ENCODE measurements at regions not wholly inside any gene's neighbourhood (a gene's known extent, or its start where the extent isn't known, plus 50 kb on each side); places are given as distances from the start of the nearest gene placed in this dataset.

DNA sequence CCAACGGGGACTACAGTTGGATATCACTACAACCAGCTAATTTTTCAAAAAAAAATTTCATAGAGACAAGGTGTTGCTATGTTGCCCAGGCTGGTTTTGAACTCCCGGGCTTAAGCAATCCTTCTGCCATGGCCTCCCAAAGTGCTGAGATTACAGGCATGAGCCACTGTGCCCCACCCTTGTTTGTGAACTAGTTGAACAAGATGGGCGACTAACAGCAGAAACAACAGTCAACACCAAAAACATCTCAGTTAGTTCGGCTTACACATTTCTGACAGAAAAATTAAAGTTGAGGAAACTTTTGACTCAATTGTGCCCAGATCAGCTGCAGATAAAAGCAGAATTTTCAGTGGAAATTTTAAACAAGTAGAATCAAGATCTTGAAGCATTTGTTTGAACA is 470.1 kb downstream of the TLE4 start:
- TF ChIP-seq TAF1 (IDR thresholded peaks at IDR 0.05; ENCODE audit: borderline replicate concordance, insufficient read depth, low read length) (no peak), POLR2AphosphoS5 (IDR thresholded peaks at IDR 0.05; ENCODE audit: low read depth, low read length) (no peak), SIN3A (IDR thresholded peaks at IDR 0.05; ENCODE audit: borderline replicate concordance, insufficient read depth, low read length) (no peak), FOXP2 (optimal IDR thresholded peaks at IDR 0.05; ENCODE audit: borderline replicate concordance, extremely low read depth, extremely low read length, insufficient read depth) (no peak)
- TF ChIP-seq, protein P1, sequence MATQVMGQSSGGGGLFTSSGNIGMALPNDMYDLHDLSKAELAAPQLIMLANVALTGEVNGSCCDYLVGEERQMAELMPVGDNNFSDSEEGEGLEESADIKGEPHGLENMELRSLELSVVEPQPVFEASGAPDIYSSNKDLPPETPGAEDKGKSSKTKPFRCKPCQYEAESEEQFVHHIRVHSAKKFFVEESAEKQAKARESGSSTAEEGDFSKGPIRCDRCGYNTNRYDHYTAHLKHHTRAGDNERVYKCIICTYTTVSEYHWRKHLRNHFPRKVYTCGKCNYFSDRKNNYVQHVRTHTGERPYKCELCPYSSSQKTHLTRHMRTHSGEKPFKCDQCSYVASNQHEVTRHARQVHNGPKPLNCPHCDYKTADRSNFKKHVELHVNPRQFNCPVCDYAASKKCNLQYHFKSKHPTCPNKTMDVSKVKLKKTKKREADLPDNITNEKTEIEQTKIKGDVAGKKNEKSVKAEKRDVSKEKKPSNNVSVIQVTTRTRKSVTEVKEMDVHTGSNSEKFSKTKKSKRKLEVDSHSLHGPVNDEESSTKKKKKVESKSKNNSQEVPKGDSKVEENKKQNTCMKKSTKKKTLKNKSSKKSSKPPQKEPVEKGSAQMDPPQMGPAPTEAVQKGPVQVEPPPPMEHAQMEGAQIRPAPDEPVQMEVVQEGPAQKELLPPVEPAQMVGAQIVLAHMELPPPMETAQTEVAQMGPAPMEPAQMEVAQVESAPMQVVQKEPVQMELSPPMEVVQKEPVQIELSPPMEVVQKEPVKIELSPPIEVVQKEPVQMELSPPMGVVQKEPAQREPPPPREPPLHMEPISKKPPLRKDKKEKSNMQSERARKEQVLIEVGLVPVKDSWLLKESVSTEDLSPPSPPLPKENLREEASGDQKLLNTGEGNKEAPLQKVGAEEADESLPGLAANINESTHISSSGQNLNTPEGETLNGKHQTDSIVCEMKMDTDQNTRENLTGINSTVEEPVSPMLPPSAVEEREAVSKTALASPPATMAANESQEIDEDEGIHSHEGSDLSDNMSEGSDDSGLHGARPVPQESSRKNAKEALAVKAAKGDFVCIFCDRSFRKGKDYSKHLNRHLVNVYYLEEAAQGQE (IDR thresholded peaks at IDR 0.05; ENCODE audit: insufficient read depth in 1 of 2, low read depth in 2 of 2, low read length in 2 of 2), result no peak
